ENCODE measurements at regions not wholly inside any gene's neighbourhood (a gene's known extent, or its start where the extent isn't known, plus 50 kb on each side); places are given as distances from the start of the nearest gene placed in this dataset.
"Not testable (repeated sequence)": the region's sequence is repeated elsewhere in the genome, so short reads cannot be mapped to it uniquely, and the experiment has no call there.

DNA sequence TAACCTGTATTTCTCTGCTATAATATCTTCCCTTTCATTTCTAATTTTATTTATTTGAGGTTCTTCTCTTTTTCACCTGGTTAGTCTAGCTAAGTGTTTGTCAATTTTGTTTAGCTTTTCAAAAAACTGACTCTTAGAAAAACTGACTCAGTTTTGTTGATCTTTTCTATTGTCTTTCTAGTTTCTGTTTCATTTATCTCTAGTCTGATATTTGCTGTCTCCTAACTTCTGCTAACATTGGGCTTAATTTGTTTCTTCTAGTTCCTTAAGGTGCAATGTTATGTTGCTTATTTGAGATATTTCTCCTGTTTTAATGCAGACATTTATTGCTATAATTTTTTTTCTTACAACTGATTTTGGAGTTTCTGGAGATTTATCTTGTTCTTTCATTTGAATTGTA lies 1011.0 kb downstream of the EPHA7 start:
- TF ChIP-seq, protein P1, sequence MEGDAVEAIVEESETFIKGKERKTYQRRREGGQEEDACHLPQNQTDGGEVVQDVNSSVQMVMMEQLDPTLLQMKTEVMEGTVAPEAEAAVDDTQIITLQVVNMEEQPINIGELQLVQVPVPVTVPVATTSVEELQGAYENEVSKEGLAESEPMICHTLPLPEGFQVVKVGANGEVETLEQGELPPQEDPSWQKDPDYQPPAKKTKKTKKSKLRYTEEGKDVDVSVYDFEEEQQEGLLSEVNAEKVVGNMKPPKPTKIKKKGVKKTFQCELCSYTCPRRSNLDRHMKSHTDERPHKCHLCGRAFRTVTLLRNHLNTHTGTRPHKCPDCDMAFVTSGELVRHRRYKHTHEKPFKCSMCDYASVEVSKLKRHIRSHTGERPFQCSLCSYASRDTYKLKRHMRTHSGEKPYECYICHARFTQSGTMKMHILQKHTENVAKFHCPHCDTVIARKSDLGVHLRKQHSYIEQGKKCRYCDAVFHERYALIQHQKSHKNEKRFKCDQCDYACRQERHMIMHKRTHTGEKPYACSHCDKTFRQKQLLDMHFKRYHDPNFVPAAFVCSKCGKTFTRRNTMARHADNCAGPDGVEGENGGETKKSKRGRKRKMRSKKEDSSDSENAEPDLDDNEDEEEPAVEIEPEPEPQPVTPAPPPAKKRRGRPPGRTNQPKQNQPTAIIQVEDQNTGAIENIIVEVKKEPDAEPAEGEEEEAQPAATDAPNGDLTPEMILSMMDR (IDR thresholded peaks at IDR 0.05; ENCODE audit: low read depth, low read length): no peak
- DNase-seq (ENCODE audit: low read depth, low spot score): no peak
- in situ Hi-C loops (cut with HindIII; ENCODE audit: low sequenced_read_pairs): no loop called here
- H3K4me3 ChIP-seq (ENCODE audit: low read depth, low read length): no peak overlapping the region

DNA sequence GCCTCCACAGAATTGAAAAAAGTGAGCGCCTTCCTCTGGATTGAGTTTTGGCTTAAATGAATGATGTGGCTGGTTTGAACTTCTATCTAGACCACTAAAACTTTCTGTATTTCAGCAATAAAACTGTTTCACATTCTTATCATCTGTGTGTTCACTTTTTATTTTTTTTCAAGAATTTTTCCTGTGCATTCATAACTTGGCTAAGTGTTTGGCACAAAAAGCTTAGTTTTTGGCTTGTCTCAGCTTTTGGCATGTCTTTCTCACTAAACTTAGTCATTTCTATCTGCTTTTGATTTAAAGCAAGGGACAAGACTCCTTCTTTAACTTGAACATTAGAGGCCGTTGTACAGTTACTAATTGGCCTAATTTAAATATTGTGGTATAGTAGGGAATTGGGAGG lies 1015.1 kb downstream of the EPHA7 start:
- in situ Hi-C loops (cut with HindIII; ENCODE audit: low sequenced_read_pairs): no loop called here
- TF ChIP-seq, protein P1 (IDR thresholded peaks at IDR 0.05; ENCODE audit: low read depth, low read length): no peak
- no peak overlapping the region for H3K4me3 ChIP-seq (ENCODE audit: low read depth, low read length)
- DNase-seq (ENCODE audit: low read depth, low spot score): no peak

DNA sequence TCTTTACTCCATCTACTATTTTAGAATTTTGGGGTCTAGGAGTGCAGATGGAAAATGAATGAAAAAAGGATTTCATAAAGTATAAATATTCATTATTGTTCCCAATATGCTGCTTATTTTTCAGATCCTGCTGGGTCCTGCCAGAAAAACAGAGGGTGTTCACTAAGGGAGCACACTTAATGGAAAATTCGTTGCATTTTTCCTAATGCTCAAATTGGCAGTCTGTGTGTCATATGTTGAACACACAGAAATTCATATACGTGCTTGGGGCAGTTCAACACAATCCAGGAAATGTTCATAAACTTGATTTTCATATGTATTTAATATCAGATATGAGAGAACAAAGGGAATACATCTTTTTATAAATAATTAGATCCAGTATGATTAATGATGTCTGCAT lies 1019.4 kb downstream of the EPHA7 start:
- H3K4me3 ChIP-seq (ENCODE audit: low read depth, low read length): no peak overlapping the region
- no peak for DNase-seq (ENCODE audit: low read depth, low spot score)
- in situ Hi-C loops (cut with HindIII; ENCODE audit: low sequenced_read_pairs): no loop called here
- TF ChIP-seq, protein P1 (IDR thresholded peaks at IDR 0.05; ENCODE audit: low read depth, low read length): no peak

DNA sequence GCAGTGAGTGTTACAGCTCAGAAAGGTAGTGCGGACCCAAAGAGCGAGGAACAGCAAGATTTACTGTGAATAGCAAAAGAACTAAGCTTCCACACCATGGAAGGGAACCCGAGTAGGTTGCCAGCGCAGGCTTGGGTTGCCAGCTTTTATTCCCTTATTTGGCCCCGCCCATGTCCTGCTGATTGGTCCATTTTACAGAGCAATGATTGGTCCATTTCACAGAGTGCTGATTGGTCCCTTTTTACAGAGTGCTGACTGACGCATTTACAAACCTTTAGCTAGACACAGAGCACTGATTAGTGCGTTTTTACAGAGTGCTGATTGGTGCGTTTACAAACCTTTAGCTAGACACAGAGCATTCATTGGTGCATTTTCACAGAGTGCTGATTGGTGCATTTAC lies 1030.7 kb downstream of the EPHA7 start:
- DNase-seq (ENCODE audit: low read depth, low spot score); in situ Hi-C loops (cut with HindIII; ENCODE audit: low sequenced_read_pairs); H3K4me3 ChIP-seq (ENCODE audit: low read depth, low read length): not testable (repeated sequence)

DNA sequence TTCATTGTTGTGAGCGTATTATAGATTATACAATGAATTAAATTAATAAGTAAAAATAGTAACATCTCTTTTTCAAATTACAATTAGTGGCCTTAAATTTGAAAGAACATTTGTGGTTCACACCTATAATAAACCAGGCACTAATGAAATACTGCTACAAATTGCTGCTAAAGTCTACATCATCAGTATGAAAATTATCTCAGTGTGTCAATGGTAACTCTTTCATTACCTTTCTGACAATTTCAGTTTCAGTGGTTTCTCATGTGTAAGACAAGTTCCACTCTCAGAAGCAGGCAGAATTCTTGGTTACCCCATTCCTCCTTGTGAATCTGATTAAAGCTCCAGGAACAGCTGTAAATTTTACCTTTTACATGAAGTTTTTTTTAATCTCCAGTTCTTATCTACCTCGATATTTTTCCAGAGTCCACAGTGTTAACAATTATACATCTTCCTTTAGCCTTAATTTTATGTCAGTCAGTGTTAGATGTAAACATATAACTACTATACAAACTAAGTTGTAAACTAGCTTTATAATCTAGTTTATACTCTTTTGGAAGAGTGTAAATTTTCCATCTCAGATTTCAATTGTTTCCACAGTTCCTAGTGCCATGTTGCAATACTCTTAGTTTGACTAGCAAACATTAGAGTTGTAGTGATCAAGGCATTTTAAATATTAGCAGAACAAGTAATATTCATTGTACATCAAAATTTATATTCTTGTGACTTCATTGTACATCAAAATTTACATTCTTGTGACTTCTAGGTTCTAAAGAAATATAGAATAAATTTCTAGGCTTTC lies 1038.4 kb downstream of the EPHA7 start:
- no peak overlapping the region for H3K4me3 ChIP-seq (ENCODE audit: low read depth, low read length)
- in situ Hi-C loops (cut with HindIII; ENCODE audit: low sequenced_read_pairs): no loop called here
- TF ChIP-seq, protein P1 (IDR thresholded peaks at IDR 0.05; ENCODE audit: low read depth, low read length): no peak
- no peak for DNase-seq (ENCODE audit: low read depth, low spot score)

DNA sequence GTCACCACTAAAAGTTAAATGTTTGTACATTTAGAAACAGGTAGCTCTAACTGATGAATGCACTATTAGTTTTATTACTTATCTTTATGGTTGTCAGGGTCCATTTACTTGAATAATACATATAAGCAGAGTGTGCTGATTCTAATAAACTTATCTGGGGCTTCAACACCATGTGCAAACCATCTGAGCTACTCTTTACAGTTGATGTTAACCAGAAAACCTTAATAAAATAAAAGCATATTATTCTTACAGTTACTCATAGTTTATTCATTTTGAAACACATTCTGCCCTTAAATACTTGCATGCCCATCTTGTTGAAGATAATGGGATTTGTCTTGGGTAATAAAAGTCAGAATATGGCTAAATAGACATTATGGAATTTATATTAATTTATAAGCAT lies 1042.2 kb downstream of the EPHA7 start:
- in situ Hi-C loops (cut with HindIII; ENCODE audit: low sequenced_read_pairs): no loop called here

DNA sequence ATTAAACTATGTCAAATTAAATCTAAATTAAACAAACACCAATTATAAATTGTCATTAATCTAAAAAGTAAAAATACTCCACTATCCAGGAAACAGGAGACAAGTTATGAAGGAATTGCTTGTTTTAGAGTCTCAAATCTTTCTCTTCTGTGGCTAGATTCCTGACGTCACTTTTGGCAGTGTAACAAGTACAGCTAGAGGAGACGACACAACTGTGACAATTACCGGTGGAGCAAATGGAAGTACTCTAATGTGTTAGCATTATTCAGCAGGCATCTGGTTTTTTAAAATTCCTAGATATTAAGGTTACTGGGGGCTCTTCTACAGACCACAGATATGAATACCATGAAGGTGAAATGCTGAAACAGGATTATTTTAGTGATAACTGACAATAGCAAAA lies 1042.7 kb downstream of the EPHA7 start:
- in situ Hi-C loops (cut with HindIII; ENCODE audit: low sequenced_read_pairs): no loop called here
- no peak overlapping the region for H3K4me3 ChIP-seq (ENCODE audit: low read depth, low read length)
- TF ChIP-seq, protein P1 (IDR thresholded peaks at IDR 0.05; ENCODE audit: low read depth, low read length): no peak
- no peak for DNase-seq (ENCODE audit: low read depth, low spot score)

More for the DNA sequence above, 1042.2 kb downstream of the EPHA7 start:
- TF ChIP-seq, protein P1 (IDR thresholded peaks at IDR 0.05; ENCODE audit: low read depth, low read length): no peak
- no peak for DNase-seq (ENCODE audit: low read depth, low spot score)
- H3K4me3 ChIP-seq (ENCODE audit: low read depth, low read length): no peak overlapping the region

All from astrocyte of the spinal cord (primary cell).